NCI-H2029 (cell line): ENCODE measurements at regions not wholly inside any gene's neighbourhood (a gene's known extent, or its start where the extent isn't known, plus 50 kb on each side); places are given as distances from the start of the nearest gene placed in this dataset.
"Not testable (repeated sequence)": the region's sequence is repeated elsewhere in the genome, so short reads cannot be mapped to it uniquely, and the experiment has no call there.

Experiments used
- DNase-seq: peaks from one replicate; lab custom pipeline; 2025; lab: John Stamatoyannopoulos, UW

DNA sequence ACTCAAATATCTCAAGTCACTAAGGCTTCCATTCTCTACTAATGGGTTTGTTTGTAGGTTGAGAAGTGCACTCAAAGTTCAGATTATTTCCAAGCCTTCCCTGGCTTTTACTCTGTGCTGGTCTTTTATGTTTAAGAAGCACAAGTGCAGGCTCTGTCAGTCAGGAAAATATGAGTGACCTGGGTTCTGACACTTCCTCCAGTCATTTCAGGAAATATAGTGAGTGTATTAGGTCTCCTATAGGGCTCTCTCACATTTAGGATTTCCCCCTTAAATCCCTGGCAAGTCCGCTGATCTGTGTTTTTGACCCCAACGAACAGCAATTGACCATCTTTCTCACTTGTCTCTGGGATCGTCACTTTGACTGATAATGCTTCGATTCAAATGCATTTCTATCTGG is 210.2 kb downstream of the ARPP21 start:
- no peak for DNase-seq

DNA sequence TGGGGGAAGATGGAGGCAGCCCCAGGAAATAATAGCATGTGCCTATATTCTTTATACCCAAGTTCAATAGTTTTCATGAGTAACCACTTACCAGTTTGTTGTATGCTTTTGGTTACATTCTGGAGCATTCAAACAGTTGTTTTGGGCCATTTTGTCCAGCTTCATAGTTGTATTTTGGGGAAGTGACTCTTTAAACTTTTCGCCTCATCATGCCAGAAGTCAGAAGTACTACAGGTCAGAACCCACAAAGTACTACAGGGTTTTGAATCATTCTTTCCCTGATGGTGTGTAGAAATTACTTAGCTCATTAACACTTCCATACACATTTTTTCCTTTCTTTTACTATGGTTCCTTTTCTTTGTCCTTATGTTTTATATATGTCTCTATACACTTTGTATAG is 210.6 kb downstream of the ARPP21 start:
- DNase-seq = no peak

DNA sequence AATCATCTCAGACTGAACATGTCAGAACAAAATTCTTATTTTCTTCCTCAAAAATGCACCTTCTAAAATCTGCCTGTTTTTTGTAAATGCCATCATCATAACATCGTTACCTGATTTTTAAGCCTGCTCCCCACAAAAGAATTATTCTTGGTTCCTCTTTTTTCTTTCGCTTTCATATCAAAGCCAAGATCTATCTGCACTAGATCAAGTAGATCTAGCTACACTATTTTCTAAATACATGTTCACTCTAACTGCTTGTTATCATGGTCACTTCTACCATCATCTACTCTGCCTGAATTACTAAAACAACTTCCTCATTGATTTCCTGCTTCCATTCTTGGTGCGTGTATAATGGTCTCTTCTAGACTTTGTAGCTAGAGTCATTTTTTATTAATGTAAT is 217.7 kb downstream of the ARPP21 start:
- DNase-seq = no peak

DNA sequence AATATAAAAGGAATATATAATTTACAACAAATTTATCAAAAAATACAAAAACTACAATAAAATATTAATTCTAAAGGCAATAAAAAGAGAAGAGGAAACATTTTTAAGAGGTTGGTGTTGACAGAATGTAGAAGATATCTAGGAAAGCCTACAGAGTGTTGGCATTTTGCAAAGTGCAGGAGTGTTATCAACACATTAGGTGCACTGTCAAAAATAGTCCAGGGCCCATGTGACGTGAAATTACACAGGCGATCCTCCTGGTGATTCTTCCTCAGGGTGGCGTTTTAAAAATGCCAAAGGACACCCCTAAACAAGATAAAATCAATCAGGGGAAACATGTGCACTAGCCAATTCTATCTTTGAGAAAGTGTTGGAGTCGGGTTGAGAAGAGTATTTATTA is 222.7 kb downstream of the ARPP21 start:
- no peak for DNase-seq

DNA sequence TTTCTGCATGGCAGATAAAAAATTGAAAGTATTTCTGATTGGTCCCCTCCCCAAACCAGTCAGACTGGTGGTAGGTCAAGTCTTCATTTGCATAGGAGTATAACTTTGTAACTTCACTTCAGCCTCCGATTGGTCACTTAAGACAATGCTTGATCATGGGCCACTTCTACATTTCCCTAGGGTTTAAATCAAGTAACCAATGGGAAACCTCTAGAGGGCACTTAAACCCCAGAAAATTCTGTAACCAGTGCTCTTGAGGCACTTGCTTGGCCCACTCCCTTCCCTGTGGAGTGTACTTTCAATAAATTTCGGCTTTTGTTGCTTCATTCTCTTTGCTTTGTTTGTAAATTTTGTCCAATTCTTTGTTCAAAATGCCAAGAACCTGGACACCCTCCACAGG is 225.5 kb downstream of the ARPP21 start:
- DNase-seq = no peak

DNA sequence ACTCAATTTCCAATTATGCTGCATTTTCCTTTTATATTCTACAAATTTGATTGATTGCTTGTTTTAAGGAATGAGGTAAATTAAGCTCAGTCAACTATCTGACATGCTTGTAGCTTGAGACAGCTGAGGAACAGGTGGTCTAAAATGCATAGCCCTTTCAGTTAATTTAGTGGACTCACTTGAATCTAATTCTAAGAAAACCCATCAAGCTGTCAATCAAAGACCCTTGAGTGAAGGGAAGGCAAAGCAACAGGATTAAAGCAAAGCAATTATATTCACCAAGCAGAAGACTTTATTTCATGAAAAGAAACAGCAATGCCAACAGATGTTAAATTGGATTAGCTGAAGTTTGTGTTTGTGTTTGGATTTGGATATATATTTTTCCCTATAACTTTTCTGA is 228.5 kb downstream of the ARPP21 start:
- no peak for DNase-seq

DNA sequence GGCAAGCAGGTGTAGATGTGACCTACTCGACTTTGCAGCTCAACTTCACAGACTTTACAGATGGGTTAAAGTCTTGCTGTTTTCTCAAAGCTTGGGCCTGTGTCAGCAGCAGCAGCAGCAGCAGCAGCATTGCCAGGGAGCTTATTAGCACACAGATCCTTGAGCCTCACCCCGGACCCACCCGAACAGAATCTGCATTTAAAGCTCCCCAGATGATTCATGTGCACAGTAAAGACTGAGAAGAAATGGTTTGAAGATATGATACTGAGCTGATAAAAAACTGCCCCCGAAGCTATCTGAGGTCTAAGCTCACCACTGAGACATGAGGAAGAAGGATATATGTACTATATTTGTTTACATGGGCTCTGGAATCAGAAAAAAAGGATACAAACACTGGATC is 231.7 kb downstream of the ARPP21 start:
- no peak for DNase-seq

DNA sequence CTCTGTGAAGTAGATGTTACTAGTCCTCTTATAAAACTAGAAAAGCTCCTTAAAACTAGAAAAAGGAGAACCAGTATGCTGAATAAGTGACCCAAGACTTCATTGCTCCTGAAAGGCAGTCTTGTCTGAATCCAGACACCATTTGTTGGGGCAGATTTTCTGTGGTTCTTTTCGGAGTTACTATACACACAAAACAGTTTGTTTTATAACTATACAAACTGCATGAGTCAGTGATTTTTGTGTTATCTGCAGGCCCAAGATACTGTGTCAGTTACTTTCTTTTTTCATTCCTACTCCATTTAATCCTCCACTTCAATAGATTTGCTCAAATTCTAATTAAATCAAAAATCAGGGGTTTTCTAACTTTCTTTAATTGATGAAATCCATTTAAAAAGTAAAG is 244.6 kb downstream of the ARPP21 start:
- DNase-seq = no peak

DNA sequence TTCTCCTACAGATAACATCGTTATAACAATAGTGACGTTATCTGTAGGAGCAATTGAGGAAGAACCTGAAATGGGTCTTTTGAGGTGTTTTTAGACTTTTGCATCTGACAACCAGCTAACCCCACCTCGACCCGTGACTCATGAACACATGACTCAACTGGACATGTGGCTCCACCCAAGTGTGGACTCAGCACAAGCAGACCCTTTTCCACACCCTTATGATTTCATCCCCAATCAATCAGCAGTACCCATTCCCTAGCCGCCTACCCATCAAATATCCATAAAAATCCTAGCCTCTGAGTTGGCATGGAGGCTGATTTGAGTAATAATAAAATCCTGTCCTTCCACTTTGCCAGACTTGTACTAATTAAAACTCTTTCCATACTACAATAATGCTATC is 255.4 kb downstream of the ARPP21 start:
- no peak for DNase-seq

DNA sequence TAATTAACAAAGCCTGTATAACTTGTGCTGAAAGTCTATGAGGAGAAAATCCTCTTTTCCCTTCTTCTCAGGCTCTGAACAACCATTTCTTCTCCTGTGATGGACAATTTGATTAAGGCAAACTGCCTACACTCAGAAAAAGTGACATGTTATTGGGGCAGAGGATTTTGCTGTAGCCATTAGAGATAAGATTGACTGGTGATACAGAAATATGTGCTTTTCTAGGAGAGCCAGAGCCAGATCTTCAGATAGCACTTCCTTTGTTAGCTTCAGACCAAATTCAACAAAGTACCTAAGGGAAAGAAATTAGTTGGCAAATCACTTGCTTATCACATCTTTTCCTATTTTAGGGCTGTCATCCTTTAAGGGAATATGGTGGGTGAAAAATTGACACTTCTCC is 259.9 kb downstream of the ARPP21 start:
- DNase-seq = no peak

DNA sequence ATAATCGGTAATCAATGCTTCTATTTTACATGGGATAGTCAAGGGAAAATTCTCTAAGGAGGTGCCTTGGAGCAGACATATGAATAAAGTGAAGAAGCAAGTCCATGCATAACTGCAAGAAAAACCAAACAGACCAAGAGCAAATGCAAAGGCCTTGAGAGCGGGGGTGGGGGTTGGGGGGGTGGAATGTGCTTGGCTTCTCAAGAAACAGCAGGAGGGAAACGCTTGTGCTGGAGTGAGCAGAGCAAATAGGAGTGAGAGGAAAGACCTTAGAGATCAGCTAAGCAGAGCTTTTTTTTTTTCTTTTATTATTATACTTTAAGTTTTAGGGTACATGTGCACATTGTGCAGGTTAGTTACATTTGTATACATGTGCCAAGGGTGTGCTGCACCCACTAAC is 260.8 kb downstream of the ARPP21 start:
- DNase-seq = no peak

DNA sequence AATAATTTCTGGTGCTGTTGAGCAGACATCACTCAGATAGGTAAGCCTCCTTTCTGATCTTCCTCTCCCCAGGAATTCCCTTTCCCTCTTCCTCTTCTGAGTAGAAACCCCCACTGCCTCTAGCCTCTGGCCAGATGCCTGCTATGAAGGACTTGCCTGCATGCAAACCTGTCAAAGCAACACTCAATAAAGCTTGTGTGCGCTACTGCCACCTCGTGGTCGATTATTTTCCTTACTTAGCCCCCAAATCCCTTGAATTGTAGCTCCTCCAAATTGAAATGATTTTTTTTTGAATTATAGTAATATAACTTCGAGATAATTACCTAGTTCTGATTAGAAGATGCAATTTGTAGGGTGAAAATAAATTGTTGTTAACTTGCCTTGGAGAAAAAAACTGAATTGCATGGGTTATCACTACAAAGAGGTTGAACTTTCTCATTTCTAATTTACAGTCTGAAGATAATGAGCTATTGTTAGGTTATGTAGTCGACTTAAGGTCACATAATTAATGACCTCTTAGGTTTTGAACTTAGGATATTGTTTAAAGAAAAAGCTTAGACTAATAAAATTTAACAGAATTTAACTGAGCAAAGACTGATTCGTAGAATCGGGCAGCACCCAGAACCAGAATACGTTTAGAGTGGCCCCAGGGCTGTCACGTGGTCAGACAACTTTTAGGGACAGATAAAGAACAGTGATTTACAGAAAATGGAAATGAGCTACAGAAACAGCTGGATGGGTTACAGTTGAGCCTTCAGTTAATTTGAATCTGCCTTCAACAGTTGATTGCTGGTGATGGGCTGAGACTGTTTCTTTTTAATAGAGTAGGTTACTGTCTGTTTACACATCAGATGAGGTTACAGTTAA is 269.3 kb downstream of the ARPP21 start:
- peak; percentile 82 for DNase-seq

DNA sequence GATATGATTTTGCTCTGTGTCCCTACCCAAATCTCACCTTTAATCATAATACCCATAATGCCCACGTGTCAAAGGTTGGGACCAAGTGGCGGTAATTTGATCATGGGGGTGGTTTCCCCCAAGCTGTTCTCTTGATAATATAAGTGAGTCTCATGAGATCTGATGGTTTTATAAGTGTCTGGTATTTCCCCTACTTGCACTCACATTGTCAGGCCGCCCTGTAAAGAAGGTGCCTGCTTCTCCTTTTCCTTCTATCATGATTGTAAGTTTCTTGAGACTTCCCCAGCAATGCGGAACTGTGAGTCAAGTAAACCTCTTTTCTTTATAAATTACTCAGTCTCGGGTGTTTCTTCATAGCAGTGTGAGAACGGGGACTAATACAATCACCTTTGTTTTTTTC is 279.8 kb downstream of the ARPP21 start:
- no peak for DNase-seq

DNA sequence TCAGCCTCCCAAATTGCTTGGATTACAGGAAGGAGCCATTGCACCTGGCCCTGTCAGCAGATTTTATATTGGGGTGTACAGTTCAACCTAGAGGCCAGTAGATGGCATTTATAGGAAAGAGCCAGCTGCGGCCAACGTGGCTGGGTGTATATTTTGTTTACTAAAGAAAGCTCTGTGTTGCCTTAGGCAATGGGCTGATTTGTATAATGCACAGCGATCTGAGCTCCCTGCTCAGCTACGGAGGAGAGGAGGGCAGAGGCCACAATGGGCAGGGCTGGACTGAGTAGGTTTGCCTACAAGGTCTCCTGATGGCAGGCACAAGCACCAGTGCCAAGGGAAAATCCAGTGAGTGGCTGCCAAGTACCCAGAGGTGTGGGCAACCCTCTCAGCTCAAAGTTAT is 282.4 kb downstream of the ARPP21 start:
- no peak for DNase-seq

DNA sequence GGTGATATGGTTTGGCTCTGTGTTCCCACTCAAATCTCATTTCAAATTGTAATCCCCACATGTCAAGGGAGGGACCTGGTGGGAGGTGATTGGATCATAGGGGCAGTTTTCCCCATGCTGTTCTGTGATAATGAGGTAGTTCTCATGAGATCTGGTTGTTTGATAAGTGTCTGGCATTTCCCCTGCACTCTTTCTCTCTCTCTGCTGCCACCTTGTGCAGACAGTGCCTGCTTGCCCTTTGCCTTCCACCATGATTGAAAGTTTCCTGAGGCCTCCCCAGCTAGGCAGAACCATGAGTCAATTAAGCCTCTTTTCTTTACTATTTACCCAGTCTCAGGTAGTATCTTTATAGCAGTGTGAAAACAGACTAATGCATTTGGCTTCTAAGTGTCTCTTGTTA is 284.7 kb downstream of the ARPP21 start:
- DNase-seq = not testable (repeated sequence)

DNA sequence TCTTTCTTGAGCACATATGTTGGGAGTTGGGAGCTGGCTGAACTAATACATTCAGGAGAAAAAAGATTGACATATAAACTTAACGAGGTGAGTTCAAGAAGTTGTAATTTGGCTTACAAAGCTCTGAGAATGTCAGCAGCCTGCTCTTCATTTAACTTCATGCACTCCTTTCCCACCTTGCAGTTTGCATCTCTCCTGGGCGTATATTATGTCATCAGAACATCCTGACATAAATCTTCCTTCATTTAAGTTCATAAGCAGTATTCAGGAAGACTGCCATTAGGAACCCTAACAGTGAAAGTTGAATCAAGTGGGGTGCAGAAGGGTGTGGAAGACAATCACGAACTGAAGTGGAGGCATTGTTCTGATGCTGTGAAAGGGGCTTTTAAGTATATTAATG is 288.1 kb downstream of the ARPP21 start:
- DNase-seq = no peak

DNA sequence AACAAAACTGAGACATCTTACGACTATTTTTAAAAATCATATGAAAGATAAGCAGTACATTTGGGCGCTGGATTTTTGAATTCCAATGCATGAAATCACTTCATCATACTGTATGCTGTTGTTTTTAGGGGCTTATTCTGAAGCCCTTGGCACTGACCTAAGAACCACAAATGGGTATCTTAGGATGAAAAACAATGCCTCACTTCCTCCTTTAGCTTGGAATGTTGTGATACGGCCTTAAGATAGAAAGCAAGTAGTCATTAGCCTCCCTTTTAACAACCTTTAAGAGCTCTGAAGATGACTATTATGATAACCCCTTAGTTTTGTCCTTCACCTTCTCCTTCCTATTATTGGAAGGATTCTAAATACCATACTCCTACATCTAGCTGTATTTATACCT is 289.8 kb downstream of the ARPP21 start:
- no peak for DNase-seq

DNA sequence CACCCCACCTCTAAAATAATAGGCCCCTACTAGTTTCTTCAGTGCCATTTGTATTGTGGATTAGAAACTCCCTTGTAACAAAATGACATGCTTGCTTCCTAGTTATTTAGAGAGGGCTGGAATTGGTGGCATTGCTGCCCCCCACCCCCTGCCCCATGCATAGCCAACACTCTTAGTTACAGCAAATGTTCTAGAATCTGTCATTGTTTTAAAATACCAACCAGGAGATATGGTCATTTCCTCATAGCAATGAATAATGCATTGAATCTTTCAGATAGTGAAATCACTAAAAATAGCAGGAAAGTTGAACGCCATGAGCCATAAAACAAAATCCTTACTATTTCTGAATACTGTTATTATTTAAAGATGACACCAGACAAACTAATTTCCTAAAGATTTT is 292.5 kb downstream of the ARPP21 start:
- DNase-seq = no peak

DNA sequence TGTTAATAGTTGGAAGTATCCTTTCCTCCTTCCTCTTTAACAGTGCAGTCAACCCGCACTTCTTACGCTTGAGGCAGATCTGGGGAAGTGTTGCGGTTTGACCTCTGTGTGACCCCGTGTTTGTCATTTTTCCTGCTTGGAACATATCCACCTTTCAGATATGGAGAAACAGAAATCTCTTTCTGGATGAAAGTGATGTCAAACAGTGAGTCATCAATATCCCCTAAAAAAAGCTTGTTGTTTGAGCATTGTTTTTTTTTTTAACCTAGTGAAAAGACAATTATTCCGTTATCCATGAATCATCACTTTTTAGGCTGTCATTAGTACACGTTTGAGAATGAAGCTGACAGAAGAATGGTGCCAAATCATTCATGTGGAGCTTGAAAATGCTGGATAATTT is 293.7 kb downstream of the ARPP21 start:
- peak; percentile 9 for DNase-seq

DNA sequence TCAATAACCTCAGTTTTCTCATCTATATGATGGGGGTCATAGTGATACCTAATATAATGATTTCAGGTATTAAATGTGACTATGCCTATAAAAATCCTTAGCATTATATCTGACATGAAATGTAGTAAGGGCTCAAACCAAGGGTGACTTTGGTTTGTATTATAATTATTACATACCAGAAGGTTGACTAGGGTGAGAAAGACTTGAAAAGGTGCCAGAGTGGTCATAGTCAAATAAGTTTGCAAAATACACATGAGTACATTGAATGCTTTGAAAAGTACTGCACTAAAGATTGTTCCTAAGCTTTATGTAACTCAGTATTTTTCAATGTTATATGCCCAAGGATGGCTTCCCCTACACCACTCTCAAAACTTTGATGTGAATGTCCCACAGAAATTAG is 297.2 kb downstream of the ARPP21 start:
- no peak for DNase-seq

DNA sequence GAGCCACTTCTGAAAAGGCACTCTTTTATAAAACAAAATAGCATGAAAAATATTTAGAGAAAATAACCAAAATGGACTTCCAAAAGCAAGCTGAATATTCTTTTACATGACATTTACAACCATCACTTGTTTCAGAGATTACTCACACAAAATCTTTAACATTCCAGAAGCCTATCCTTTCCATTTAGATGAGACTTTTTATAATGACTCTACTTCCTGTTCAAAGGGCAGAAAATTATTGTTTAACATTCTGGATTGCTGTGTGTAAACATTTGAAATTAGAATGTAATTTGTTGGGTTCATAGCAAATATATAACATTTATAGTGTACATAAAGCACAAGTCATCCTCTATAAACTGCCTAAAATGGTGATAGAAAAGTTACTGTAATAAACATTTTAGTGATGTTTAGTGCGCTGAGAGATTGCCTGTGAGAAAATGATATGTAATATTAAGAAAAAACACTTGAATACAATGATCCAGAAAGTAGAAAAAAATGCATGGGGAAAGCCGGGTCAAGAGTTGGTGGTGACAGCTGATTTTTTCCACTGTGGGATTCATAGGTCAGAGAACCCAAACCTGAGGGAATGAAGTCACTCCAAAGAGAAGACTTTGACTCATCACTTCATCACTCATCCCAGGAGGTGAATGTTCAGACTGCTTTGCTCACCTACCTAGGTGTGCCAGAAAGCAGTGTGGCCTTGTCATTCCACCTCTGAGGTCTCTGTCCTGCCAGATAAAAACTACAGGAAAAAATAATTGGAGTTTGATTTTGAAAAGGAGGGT is 305.8 kb downstream of the ARPP21 start:
- DNase-seq = no peak

DNA sequence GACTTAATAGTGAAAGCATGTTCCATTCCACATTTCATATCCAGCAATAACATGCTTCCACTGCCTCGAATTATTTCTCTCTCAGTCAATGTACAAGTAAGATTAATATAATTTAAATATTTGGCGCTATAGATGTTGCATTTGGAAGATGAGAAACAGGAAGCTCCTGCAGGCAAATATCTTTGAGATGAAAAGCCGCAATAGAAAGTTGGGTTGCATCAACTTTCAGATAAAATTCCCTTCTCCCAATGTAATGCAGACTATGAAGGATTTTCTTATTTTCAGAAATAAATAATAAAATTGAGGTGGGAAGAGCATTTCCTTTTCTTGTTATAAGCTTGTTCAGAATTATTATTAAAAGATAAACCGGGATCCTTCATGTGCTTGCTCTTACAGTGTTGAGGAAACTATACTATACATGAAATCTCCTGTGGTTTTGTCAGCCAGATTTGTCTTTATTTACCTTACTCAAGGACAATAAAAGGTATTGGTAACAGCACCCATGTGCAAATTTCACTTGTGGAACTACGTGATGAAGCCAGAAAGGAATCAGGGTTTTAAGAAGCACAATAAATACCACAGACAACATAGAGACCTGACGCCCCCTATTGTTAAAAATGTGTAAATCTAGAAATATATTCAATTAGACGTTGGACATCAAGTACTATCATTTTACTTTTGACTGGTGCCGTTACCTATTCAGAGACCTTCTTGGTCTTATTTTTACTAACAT is 307.0 kb downstream of the ARPP21 start:
- DNase-seq = peak; percentile 45
